Inflammatory macrophage treated with lipopolysaccharide for 4 hours (primary cell): ENCODE measurements at regions not wholly inside any gene's neighbourhood (a gene's known extent, or its start where the extent isn't known, plus 50 kb on each side); places are given as distances from the start of the nearest gene placed in this dataset.
A peak's percentile ranks its signal among the peaks of the same experiment; 100 is the strongest.

Experiments used
- DNase-seq: peaks from one replicate; pipeline ENCODE4 v3.0.0-alpha.2; 2020

DNA sequence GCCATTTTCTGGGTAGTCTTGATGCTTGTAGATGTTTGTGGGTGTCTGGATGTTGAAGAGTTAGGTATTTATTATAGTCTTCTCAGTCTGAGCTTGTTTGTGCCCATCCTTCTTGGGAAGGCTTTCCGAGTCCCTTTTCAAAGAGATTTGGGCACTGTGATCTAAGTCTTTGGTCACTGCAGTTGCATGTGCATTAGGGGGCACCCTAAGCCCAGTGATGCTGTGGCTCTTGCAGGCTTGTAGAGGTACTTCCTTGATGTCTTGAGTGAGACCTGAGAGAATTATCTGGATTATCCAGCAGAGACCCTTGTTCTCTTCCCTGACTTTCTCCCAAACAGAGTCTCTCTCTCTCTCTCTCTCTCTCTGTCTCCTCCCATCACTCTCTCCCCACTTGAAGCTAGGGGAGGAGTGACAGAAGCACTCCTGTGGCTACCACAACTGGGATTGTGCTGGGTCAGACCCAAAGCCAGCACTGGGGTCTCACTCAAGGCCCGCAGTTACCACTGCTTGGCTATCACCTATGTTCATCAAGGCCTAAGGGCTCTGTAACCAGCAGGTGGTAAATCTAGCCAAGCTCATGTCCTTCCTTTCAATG is 68.5 kb downstream of the TMCO5A start:
- DNase-seq = peak; percentile 80

DNA sequence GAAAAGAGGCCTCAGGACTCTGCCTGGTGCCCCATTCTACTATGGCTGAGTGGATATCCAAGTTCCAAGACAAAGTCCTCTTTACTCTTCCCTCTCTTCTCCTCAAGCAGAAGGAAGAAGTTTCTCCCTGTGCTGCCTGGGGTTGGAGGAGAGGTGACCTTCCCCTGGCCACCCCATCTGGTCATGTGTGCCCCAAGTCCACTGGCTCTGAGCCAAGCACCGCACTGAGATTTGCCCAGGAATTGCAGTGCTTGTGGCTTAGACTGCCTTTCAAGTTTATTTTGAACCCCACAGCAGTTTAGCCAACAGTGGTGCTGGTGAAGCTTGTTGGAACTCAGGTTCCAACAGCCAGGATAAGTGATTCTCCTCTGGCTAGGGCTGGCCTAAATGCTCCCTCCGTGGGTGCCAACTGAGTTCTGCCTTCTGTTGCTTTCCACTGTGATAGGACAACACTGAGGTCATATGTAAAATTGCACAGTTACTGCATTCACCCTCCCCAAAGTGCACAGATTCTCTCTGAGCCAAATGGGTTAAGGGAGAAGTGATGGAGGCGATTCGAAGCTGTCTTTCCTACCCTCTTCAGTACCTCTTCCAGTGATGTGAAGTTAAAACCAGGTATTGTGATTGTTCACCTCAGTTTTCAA is 69.9 kb downstream of the TMCO5A start:
- peak; percentile 57 for DNase-seq

- DNase-seq = peak; percentile 76
Measured at GRCh38 chr15:38005953-38006808, 71.7 kb downstream of the TMCO5A start.

DNA sequence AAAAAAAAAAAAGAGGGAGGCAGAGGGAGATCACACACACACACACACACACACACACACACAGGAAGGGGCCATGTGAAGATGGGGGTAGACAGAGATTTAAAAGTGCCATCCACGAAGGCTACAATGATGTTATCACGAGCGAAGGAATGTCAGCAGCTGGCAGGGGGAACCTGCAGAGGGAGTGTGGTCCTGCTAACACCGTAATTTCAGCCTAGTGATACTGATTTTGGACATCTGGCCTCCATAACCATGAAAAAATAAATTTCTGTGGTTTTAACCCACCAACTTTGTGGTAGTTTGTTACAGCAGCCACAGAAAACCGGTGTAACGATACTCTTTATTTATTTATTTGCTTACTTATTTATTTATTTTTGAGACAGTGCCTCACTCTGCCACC is 76.0 kb downstream of the TMCO5A start:
- DNase-seq = no peak

DNA sequence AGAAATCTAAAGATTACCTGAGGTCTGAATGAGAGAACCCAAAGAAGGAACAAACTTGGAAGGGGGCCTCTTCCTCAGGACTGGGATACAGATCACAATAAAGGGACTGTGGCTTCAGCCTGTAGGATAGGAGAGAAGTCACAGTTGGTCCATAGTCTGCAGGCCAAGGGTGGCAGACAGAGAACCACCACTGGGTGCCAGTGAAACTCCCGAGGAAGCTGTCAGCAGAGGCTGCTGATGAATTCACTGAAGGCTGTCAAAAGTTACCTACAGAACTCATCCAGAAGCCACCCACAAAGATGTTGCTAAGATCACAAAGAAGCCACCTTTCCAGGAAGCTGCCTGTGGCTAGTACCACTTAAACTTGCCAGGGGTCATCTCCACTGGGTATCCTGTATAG is 78.5 kb downstream of the TMCO5A start:
- DNase-seq = no peak

DNA sequence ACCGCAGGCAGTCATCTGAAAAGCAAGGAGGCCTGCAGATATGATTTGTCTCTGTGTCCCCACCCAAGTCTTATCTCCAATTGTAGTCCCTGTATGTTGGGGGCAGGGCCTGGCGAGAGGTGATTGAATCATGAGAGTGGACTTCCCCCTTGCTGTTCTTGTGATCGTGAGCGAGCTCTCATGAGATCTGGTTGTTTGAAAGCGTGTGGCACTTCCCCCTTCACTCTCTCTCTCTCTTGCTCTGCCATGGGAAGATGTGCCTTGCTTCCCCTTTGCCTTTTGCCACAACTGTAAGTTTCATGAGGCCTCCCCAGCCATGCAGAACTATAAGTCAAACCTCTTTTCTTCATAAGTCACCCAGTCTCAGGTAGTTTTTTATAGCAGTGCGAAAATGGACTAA is 83.3 kb downstream of the TMCO5A start:
- DNase-seq = peak; percentile 92

DNA sequence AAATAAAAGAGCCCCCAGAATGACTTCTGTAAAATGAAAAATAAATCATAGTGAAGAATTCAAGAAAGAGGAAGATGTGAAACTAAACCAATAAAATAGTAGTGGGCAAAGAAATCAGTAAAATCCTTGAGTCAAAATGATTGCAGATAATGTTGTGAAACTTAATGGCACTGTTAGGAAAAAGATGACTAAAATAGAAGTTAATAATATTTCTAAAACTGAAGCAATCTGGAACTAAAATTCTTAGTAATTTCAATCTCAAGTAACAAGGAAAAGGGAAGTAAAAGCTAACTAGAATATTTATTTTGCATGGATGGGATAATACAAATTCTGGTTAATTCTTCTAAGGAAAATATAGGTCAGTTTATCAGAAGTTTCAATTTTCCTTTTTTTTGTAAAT is 84.6 kb downstream of the TMCO5A start:
- DNase-seq = peak; percentile 93

GRCh38 chr15:38021259-38021658 is 86.8 kb downstream of the TMCO5A start:
- DNase-seq = no peak

DNA sequence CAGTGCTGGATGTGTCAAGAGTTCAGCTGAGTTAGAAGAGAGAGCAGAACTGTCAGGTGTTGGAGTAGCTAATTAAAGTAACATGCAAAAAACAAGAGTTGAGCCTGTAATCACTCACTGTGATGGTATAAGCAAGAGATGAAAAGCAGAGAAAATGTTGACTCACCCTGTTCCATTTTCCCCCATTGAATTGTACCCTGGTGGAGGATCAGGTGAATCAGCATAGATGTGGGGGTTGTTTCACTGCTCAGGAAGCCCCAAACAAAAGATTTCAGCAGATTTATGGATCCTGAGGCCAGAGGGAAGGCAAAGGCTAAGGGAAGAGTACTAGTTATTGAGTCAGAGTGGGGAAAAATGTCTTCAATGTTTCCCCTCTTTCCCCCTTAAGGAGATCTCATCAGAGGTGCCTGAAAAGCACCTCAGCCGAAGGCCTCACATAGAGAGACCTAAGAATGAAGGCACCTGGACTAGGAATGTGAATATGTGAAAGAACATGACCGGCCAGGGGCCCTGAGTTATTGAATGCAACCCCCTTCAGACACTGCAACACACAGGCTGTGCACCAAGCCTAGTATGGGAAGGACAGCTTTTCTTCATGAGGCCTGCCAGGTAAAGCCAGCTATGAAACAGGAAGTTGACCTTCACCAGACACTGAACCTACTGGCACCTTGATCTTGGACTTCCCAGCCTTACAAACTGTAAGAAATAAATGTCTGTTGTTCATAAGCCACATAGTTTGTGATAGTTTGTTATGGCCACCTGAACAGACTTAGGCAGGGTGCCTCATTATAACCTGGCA is 90.1 kb downstream of the TMCO5A start:
- DNase-seq = no peak

DNA sequence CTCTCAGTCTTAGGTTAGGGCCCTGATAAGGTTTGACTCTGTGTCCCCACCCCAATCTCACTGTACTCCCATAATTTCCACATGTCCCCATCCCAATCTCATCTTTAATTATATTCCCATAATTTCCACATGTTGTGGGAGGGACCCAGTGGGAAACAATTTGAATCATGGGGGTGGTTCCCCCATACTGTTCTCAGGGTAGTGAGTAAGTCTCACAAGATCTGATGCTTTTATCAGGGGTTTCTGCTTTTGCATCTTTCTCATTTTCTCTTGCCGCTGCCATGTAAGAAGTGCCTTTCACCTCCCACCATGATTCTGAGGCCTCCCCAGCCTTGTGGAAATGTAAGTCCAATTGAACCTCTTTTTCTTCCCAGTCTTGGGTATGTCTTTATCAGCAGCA is 91.2 kb downstream of the TMCO5A start:
- peak; percentile 55 for DNase-seq

DNA sequence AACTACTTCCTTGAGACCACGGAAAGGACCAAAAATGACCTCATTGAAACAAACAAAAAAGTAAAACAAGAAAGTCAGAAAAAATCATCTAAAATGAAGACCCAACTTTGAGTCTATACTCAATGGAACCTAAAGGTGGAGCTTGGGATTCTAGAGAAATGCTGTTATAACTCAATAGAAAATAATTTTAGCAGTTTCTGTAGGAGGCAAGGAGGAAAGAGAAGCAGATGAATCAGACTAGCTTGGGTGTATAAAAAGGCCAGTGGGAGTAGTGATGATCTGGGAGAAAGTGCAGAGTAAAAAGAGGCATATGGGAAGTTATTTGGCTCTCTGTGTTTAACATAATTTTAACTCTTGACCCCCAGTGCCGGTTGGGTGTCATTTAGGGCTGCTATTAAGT is 94.4 kb downstream of the TMCO5A start:
- peak; percentile 52 for DNase-seq

- DNase-seq = no peak
Measured at GRCh38 chr15:38029736-38030135, 95.3 kb downstream of the TMCO5A start.

- DNase-seq = no peak
Measured at GRCh38 chr15:38030609-38031008, 96.2 kb downstream of the TMCO5A start.

- no peak for DNase-seq
Measured at GRCh38 chr15:38035701-38036100, 101.3 kb downstream of the TMCO5A start.

GRCh38 chr15:38036790-38037338 is 102.4 kb downstream of the TMCO5A start:
- DNase-seq = no peak

GRCh38 chr15:38038659-38039442 is 104.4 kb downstream of the TMCO5A start:
- DNase-seq = peak; percentile 59

- no peak for DNase-seq
Measured at GRCh38 chr15:38040615-38041014, 106.2 kb downstream of the TMCO5A start.

DNA sequence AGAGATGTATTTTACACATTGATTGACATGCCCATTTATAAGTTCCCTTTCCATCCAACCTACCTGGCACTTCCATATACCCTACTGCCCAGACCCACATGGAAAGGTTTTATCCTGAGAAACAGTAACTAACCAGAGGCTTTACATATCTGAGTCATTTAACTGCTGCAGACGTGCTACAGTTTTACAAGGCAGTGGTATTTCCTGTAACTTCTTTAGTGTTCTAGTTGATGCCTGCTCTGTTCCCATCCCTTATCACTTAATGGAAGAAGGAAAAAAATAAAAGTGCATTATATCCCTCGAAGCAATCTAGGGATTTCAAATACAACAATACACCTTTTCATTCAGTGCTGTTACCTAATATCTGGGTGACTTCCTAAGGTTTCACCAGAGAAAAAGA is 107.1 kb downstream of the TMCO5A start:
- no peak for DNase-seq

DNA sequence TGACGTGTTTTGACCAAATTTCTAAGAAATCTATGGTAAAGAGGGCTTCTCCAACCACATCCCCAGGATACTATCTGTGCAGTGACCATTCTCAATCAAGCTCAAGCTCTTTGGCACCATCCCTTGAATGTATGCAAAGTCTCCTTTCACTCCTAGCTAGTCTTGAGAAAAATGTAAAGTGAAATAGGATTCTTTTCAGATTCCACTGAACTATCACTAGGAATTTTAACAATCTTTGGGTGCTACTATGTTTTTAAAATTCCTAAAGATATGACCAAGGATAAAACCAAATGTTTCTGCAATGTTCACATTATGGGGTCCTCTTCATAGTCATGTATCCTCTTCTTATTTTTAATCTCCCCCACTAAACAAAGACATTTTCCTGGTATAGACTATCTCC is 107.8 kb downstream of the TMCO5A start:
- no peak for DNase-seq

DNA sequence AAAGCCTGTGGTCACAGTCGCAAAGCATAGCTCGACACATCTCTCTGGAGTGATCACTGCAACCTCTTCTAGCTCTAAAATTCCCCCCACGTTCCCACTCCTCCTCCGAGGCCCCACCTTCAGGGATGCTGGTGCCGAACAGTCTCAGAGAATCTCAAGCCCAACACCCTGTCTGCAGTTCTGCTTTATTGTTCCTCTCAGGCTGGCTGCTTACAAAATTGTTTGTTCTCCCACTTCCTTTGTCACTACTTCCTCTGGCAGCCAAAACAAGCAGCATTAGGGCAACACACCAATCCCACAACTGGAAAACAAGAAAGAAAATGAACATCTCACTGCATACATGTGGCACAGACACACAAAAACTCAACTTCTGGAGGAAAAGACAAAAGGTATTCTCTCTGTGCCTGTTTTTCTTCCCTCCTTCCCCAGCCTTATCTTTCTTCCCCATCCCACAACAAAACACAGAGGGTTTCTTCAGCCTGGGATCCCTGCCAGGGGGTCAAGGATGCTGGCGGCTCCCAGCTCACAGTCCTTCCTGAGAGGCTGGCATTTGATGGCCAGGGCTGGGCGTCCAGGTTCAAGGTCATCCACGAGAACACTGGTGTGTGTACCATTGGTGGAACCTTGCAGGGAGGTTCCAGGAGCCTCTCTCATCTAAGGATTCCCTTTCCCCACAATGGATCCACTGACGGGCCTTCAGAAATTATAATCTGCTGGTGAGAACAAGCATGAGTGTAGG is 108.4 kb downstream of the TMCO5A start:
- peak; percentile 82 for DNase-seq
